Activated naive CD4-positive, alpha-beta T cell treated with anti-CD3 and anti-CD28 coated beads, Interleukin-2, amount 10 ng/mL, durations not matched to agents 7 days and 5 days (primary cell): ENCODE measurements at regions not wholly inside any gene's neighbourhood (a gene's known extent, or its start where the extent isn't known, plus 50 kb on each side); places are given as distances from the start of the nearest gene placed in this dataset.

Experiments
- CTCF ChIA-PET: fragments of 350-600 bp; sonication (Branson Sonifier 250); formaldehyde crosslinking; loops from one replicate; lab custom pipeline; 2021; ENCODE audit warnings: antibody characterized with exemption; lab: Charles Lee
- DNase-seq: peaks from one replicate; pipeline ENCODE4 v3.0.0-alpha.2; 2020
- H3K27ac Mint-ChIP-seq: one replicate; pipeline ENCODE4 v1.8.0; 2021; ENCODE audit warnings: mild to moderate bottlenecking, moderate library complexity, mixed read lengths
- H3K27me3 Mint-ChIP-seq: one replicate; pipeline ENCODE4 v1.8.0; 2021; ENCODE audit warnings: mild to moderate bottlenecking, mixed read lengths
- H3K36me3 Mint-ChIP-seq: one replicate; pipeline ENCODE4 v1.8.0; 2021; ENCODE audit warnings: mixed read lengths
- H3K4me1 Mint-ChIP-seq: one replicate; pipeline ENCODE4 v1.8.0; 2021; ENCODE audit warnings: mixed read lengths
- H3K4me3 Mint-ChIP-seq: one replicate; pipeline ENCODE4 v1.8.0; 2021; ENCODE audit warnings: mild to moderate bottlenecking, moderate library complexity, mixed read lengths
- H3K9me3 Mint-ChIP-seq: one replicate; pipeline ENCODE4 v1.8.0; 2021; ENCODE audit warnings: mixed read lengths

DNA sequence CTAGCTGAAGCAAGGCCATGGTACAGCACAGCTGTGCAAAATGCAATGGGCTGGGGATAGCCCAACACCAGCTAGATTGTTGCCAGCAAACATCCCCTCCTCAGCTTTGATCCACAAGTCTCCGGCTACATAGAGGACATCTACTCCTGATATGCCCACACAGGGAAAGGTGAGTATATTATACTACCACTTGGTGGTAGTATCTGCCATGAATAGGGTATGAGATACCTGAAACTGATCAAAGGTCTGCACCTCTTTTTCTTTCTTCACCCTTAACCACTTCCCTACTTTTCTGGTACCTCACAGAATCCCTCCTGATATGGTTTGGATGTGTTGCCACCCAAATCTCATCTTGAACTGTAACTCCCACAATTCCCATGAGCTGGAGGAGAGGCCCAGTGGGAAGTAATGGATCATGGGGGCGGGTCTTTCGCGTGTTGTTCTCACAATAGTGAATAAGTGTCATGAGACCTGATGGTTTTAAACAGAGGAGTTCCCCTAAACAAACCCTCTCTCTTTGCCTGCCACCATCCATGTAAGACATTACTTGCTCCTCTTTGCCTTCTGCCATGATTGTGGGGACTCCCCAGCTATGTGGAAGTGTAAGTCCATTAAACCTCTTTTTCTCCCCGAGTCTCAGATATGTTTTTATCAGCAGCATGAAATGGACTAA lies 279.6 kb downstream of the TXNL1 start:
- H3K27ac Mint-ChIP-seq: no peak overlapping the region
- DNase-seq: no peak
- no peaks in the 10 kb centered on the region for H3K4me1 Mint-ChIP-seq
- no peaks in the 10 kb centered on the region for H3K36me3 Mint-ChIP-seq
- CTCF ChIA-PET: no interaction called here
- no peaks in the 10 kb centered on the region for H3K27me3 Mint-ChIP-seq
- peaks cover 11% of the 10 kb centered on the region for H3K9me3 Mint-ChIP-seq
- H3K4me3 Mint-ChIP-seq: no peak overlapping the region

DNA sequence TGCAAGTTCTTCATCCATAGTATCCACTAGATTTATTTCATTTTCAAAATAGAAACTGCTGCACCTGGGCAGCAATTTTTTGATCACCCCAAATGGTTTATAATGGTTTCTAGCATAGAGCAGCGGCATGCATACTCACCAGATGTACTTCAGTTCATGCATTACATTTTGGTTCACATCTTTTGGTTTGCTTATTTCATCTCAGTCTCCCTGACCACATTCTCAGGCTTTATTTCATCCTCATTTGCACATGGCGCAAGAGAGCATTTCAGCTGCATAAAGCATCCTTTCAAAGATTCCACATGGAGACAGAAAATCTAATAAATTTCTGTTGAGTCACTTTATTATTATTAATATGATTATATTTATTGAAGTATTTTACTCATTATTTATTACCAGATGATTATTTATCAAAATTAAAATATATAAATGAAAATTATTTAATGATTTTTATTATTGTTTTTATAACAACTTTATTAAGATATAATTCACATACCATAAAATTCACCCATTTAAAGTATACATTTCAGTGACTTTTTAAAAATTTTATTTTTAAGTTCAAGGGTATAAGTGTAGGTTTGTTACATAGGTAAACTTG lies 284.6 kb downstream of the TXNL1 start:
- H3K27ac Mint-ChIP-seq: no peak overlapping the region
- H3K27me3 Mint-ChIP-seq: no peaks in the 10 kb centered on the region
- no peak for DNase-seq
- H3K36me3 Mint-ChIP-seq: no peaks in the 10 kb centered on the region
- no peaks in the 10 kb centered on the region for H3K4me1 Mint-ChIP-seq
- CTCF ChIA-PET: no interaction called here
- H3K4me3 Mint-ChIP-seq: no peak overlapping the region
- peaks cover under 1% of the 10 kb centered on the region for H3K9me3 Mint-ChIP-seq

DNA sequence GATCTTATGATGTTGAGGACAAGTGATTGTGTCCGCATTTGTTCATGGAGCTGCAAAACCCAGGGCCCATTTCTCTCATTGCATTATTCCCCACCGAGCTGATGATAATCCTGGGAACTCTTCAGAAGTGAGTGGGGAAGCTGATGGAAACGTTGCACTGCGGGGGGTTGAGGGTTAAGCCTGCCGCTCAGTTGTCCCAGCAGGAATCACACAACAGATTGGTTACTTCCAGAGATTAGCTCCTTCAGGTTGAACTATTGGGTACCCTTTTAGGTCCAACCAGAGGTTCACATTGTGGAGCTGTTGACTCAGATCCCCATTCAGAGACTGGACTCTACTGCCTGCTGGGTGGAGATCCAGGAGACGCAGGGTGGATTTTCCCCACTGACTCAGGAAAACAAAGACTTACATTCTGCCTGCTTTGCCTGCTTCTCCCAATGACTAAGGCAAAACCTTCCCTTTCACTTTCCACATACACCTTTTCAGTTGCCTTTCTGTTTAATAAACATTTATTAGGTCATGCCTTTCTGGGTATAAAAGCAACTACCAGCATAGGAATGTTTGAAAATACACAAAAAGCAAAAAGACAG lies 286.4 kb downstream of the TXNL1 start:
- CTCF ChIA-PET: no interaction called here
- Mint-ChIP-seq H3K9me3 (peaks cover 2% of the 10 kb centered on the region), H3K4me3 (no peak overlapping the region), H3K27me3 (no peaks in the 10 kb centered on the region), H3K36me3 (no peaks in the 10 kb centered on the region), H3K4me1 (no peaks in the 10 kb centered on the region), H3K27ac (no peak overlapping the region)
- no peak for DNase-seq

DNA sequence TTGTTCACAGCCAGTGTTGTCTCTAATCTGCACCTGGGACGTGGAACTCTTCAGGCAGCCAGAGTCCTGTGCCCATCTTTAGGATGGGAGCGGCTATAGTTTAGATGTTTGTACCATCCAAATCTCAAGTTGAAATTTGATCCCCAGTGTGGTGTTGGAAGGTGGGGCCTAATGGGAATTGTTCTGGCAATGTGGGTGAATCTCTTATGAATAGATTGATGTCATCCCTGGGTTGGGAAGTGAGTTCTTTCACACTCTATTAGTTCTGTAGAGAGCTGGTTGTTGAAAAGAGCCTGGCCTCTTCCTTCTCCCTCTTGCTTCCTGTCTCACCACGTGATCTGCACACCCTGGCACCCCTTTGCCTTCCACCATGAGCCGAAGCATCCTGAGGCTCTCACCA lies 300.9 kb downstream of the TXNL1 start:
- no peak overlapping the region for H3K4me3 Mint-ChIP-seq
- H3K27me3 Mint-ChIP-seq: no peaks in the 10 kb centered on the region
- no peaks in the 10 kb centered on the region for H3K4me1 Mint-ChIP-seq
- no peaks in the 10 kb centered on the region for H3K36me3 Mint-ChIP-seq
- H3K27ac Mint-ChIP-seq: no peak overlapping the region
- no peak for DNase-seq
- H3K9me3 Mint-ChIP-seq: no peaks in the 10 kb centered on the region
- CTCF ChIA-PET: no interaction called here

DNA sequence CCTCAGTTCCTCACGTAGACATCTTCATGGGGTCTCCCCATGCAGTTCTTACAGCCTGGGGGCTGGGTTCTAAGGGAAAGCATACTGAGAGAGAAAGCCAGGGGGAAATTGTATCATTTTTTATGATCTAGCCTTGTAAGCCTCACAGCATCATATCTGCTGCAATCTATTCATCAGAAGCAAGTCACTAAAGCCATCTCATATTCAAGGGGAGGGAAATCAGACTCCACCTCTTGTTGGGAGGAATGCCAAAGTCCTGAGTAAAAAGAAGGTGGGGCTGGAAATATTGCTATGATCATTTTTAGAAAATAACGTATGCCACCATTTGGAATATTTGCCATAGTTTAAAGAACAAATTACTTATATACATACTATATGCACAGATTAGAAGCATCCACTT lies 304.6 kb downstream of the TXNL1 start:
- CTCF ChIA-PET: interaction anchor here (0.6 kb wide), 1 partner anchor 253 kb away, joined by 3 read pairs; no protein-coding TSS in a partner anchor
- no peaks in the 10 kb centered on the region for H3K27me3 Mint-ChIP-seq

DNA sequence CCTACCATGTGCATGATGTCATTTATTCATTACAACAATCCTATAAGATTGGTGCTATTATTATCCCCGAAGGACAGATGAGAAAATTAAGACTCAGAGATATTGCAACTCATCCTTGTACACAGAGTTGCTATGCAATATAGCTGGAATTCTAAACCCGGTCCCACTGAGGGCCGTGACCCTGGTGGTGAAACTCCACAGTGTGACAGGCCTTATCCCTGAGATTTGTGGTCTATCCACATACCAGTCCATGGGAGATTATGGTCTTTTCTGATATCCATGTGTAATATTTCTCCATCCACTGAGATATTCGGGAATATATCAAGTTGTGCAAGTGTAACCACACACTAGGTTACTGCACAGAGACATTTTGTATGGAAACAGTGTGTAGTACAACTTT lies 305.2 kb downstream of the TXNL1 start:
- Mint-ChIP-seq H3K36me3 (no peaks in the 10 kb centered on the region), H3K27me3 (no peaks in the 10 kb centered on the region), H3K27ac (no peak overlapping the region), H3K4me3 (no peak overlapping the region), H3K9me3 (no peaks in the 10 kb centered on the region), H3K4me1 (no peaks in the 10 kb centered on the region)
- CTCF ChIA-PET: no interaction called here
- DNase-seq: no peak

More for the DNA sequence above, 304.6 kb downstream of the TXNL1 start:
- H3K36me3 Mint-ChIP-seq: no peaks in the 10 kb centered on the region
- H3K4me1 Mint-ChIP-seq: no peaks in the 10 kb centered on the region
- H3K4me3 Mint-ChIP-seq: no peak overlapping the region
- H3K9me3 Mint-ChIP-seq: no peaks in the 10 kb centered on the region
- H3K27ac Mint-ChIP-seq: no peak overlapping the region
- DNase-seq: no peak

DNA sequence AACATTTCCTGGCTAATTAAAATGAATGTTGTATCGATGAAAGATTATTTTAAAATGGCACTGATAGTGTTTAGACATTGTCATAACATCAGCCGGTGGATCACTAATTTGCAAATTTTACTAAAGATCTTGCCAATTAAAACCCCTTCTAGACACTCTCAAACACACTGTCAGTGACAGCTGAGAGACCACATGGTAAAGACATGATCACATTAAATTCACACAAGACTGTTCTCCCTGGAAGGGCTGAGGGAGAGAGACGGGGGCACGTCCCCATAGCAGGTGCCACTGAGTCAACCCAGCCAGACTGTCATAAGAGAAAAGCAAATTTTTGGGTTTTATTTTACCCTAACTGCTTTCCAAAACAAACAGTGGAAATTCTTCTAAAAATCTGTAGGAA lies 306.0 kb downstream of the TXNL1 start:
- no peak overlapping the region for H3K27ac Mint-ChIP-seq
- H3K36me3 Mint-ChIP-seq: no peaks in the 10 kb centered on the region
- no peaks in the 10 kb centered on the region for H3K9me3 Mint-ChIP-seq
- CTCF ChIA-PET: no interaction called here
- no peaks in the 10 kb centered on the region for H3K27me3 Mint-ChIP-seq
- no peak overlapping the region for H3K4me3 Mint-ChIP-seq
- no peaks in the 10 kb centered on the region for H3K4me1 Mint-ChIP-seq
- DNase-seq: no peak

DNA sequence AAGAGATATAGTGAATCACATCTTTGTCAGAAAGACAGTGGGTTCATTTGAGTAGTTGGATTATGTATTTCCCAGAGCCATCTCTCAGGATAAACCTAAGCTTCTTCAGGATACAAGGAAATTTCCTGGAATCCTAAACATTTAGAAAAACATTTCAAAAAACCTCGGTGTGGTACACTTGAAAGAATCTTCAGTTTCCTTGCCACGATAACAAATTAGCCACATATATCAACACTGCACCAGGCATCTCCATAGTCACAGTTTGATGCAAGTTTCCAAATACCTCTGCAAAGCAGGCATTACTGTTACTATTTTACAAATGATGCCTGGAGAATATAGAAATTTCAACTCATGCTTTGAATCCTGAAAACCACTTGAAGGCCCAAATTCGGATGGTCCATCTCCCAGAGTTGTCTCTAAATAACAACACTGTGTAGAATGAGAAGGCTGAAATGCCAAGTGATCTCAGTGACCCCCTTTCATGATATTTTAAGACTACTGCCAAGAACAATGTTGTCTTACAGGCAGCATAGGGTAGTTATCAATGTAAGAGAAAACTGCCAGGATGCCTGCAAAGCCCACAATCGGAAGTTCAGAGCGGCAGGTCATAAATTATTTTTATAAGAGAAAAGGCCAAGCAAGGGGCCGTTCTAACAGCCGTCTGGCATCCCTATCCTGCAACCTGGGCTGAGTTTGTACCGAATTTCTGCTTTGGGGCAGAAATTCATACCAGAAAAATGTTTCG lies 307.9 kb downstream of the TXNL1 start:
- Mint-ChIP-seq H3K36me3 (no peaks in the 10 kb centered on the region), H3K4me3 (no peak overlapping the region), H3K27me3 (no peaks in the 10 kb centered on the region), H3K27ac (no peak overlapping the region), H3K9me3 (no peaks in the 10 kb centered on the region), H3K4me1 (no peaks in the 10 kb centered on the region)
- no peak for DNase-seq
- CTCF ChIA-PET: no interaction called here

DNA sequence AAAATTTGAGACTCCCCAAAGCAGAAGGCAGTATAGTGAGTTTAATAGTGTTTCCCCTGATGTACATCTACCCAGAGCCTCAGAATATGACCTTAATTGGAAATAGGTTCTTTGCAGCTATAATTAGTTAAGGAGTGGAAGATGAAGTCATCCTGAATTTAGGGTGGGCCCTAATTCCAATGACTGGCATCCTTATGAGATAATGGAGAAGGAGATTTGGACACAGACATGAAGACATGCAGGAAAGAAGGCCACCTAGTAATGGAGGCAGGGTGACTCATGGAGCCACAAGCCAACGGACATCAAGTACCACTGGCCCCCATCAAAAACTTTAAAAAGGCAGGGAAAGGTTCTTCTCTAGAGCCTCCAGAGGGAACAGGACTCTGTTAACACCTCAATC lies 308.9 kb downstream of the TXNL1 start:
- no peaks in the 10 kb centered on the region for H3K4me1 Mint-ChIP-seq
- no peak for DNase-seq
- no peaks in the 10 kb centered on the region for H3K27me3 Mint-ChIP-seq
- no peaks in the 10 kb centered on the region for H3K9me3 Mint-ChIP-seq
- H3K36me3 Mint-ChIP-seq: no peaks in the 10 kb centered on the region
- no peak overlapping the region for H3K27ac Mint-ChIP-seq
- CTCF ChIA-PET: no interaction called here
- no peak overlapping the region for H3K4me3 Mint-ChIP-seq

DNA sequence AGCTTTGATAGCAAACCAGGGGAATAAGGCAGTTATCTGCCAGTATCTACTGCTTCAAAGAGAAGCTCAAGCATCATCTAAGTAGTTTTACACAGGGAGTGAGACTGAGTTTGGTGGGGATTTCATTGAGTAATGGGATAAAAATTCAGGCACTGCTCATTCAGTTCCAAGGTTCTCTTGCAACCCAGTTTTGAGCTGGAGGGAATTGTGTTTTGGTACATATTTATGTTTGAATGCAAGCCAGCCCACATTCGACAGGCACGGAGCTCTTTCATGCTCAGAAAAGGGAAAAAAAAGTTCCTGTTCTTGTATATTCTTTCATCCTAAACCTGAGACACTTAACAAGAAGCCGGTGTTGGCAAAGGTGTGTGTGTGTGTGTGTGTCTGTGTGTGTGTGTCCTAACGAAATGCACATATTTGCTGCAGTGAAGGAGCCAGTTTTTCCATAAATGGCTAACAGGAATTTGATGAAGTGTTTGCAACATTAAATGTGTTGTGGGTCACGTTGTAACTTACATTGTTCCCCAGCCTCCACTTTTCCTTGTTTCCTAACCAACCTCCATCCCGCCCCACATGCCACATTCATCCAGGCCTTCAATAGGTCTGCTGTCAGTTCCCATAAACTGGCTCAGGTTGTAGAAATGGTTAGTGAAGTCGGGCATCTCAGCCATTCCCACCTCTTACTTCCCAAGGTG lies 311.1 kb downstream of the TXNL1 start:
- no peaks in the 10 kb centered on the region for H3K9me3 Mint-ChIP-seq
- CTCF ChIA-PET: no interaction called here
- H3K4me1 Mint-ChIP-seq: no peaks in the 10 kb centered on the region
- no peak overlapping the region for H3K27ac Mint-ChIP-seq
- no peak for DNase-seq
- H3K27me3 Mint-ChIP-seq: no peaks in the 10 kb centered on the region
- no peak overlapping the region for H3K4me3 Mint-ChIP-seq
- H3K36me3 Mint-ChIP-seq: no peaks in the 10 kb centered on the region

DNA sequence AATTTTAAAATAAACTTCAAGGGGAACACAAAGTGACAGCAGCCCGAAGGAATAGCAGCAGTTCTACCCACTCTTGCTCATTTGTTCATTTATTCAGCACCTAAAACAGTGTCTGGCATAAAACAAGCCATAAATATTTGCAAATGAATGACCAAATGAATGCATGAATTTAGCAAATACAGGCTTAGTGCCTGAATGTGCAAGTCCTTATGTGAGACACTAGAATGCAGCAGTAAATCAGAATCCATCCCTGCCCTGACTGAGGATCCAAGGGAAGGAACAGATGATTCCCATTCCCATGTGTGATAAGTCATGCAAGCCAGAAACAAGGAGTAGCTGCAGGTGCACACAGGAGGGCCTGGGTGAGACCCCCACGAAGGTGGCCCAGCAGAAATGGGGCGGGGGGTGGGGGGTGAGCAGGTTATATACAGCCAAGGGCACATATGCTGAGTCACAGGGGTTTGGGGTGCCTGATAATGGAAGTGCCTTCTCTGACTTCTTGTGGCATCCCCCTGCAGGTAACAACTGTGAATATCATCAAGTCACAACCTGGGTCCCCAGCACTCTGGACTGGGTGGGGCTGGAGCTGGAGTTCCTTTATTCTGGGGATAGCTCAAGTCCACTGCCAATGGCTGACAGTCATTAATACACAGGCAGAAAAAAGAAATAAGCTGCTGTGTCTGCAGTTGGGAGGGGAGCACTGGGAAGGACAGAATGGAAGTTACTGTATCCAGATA lies 311.9 kb downstream of the TXNL1 start:
- H3K4me3 Mint-ChIP-seq: no peak overlapping the region
- CTCF ChIA-PET: no interaction called here
- no peaks in the 10 kb centered on the region for H3K4me1 Mint-ChIP-seq
- no peaks in the 10 kb centered on the region for H3K9me3 Mint-ChIP-seq
- no peak for DNase-seq
- no peak overlapping the region for H3K27ac Mint-ChIP-seq
- H3K27me3 Mint-ChIP-seq: no peaks in the 10 kb centered on the region
- no peaks in the 10 kb centered on the region for H3K36me3 Mint-ChIP-seq

DNA sequence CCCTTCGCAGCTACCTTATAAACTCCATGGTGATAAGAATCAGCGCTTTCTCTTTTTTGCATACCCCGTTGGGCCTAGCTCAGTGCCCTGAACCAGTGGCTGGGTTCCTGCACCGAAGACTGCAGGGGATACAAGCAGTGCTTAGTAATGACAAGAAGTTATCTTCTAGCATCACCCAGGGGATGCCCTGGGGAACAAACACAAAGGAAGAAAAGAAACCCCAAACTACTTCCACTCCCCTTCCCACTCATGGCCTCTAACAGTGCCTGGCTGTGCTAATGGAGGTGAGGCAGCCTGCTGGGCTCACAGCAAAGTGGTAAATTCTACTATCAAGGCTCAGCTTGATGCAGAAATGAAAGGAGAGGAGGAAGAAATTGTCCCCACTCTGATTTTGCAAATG lies 314.7 kb downstream of the TXNL1 start:
- Mint-ChIP-seq H3K36me3 (no peaks in the 10 kb centered on the region), H3K27me3 (no peaks in the 10 kb centered on the region), H3K4me1 (no peaks in the 10 kb centered on the region), H3K27ac (no peak overlapping the region), H3K4me3 (no peak overlapping the region), H3K9me3 (no peaks in the 10 kb centered on the region)
- CTCF ChIA-PET: no interaction called here
- no peak for DNase-seq

DNA sequence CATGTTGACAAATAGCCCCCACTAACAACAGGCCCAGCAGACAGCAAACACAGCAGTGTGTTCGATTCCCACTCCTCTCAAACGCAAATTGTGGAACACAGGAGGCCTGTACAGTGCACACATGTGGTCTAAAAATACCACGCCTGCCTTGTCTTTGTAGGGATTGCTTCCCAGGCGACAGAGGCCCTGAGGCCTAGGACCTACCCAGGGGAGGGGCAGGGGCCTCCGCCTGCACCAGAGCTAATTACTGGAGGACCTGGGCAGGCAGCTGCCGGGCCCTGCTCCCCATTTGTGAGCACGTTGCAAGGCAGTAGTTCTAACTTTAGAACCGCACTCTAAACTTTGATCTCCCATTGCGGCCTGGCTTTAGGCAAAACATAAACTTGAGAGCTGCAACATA lies 316.0 kb downstream of the TXNL1 start:
- CTCF ChIA-PET: no interaction called here
- H3K9me3 Mint-ChIP-seq: no peaks in the 10 kb centered on the region

DNA sequence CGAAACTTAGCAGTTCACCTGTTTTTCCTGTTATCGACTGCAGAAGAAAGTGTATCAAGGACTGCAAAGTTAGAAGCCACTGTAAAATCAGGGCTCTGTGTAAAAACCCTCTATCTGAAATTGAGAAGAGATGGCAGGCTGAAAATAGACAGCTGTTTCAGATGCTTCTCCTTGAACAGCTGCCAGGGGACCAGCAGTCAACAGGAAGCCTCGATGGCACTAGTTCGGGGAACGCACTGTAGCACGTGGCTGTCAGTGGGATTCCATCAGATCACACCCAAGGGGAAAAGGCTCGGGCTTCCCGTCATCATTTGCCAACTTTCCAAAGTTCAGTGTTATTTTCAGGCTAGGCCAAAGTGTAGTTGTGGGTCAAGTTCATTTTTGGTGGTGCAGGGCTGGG lies 316.9 kb downstream of the TXNL1 start:
- H3K27ac Mint-ChIP-seq: no peak overlapping the region
- DNase-seq: no peak
- H3K36me3 Mint-ChIP-seq: no peaks in the 10 kb centered on the region
- no peak overlapping the region for H3K4me3 Mint-ChIP-seq
- CTCF ChIA-PET: no interaction called here
- H3K27me3 Mint-ChIP-seq: no peaks in the 10 kb centered on the region
- H3K4me1 Mint-ChIP-seq: no peaks in the 10 kb centered on the region
- H3K9me3 Mint-ChIP-seq: no peaks in the 10 kb centered on the region

More for the DNA sequence above, 316.0 kb downstream of the TXNL1 start:
- Mint-ChIP-seq H3K36me3 (no peaks in the 10 kb centered on the region), H3K27ac (no peak overlapping the region), H3K4me3 (no peak overlapping the region), H3K4me1 (no peaks in the 10 kb centered on the region), H3K27me3 (no peaks in the 10 kb centered on the region)
- DNase-seq: no peak
